HG03457 (cell line): ENCODE measurements at regions not wholly inside any gene's neighbourhood (a gene's known extent, or its start where the extent isn't known, plus 50 kb on each side); places are given as distances from the start of the nearest gene placed in this dataset.
"Not testable (repeated sequence)": the region's sequence is repeated elsewhere in the genome, so short reads cannot be mapped to it uniquely, and the experiment has no call there.

Experiments
- ATAC-seq: cut with Tn5 transposase; IDR thresholded peaks from one replicate; pipeline ENCODE4 v1.9.1; 2021; ENCODE audit warnings: moderate number of reproducible peaks; ENCODE audit not compliant: unreplicated experiment

GRCh38 chrX:113935518-113935917 lies 648.4 kb upstream of the HTR2C start:
- no peak for ATAC-seq

GRCh38 chrX:113933931-113934330 lies 650.0 kb upstream of the HTR2C start:
- ATAC-seq = no peak

GRCh38 chrX:113929004-113929403 lies 654.9 kb upstream of the HTR2C start:
- no peak for ATAC-seq

- no peak for ATAC-seq
These were observed 663.2 kb upstream of the HTR2C start for GRCh38 chrX:113920661-113921060.

GRCh38 chrX:113919387-113919786 lies 664.5 kb upstream of the HTR2C start:
- no peak for ATAC-seq

- ATAC-seq = no peak
These were observed 677.7 kb upstream of the HTR2C start for GRCh38 chrX:113906168-113906567.

GRCh38 chrX:113892891-113893290 lies 691.0 kb upstream of the HTR2C start:
- no peak for ATAC-seq

- no peak for ATAC-seq
These were observed 691.5 kb upstream of the HTR2C start for GRCh38 chrX:113892401-113892800.

- no peak for ATAC-seq
These were observed 710.8 kb upstream of the HTR2C start for GRCh38 chrX:113873056-113873455.

- no peak for ATAC-seq
These were observed 715.2 kb upstream of the HTR2C start for GRCh38 chrX:113868711-113869110.

GRCh38 chrX:113868177-113868576 lies 715.7 kb upstream of the HTR2C start:
- no peak for ATAC-seq

GRCh38 chrX:113849408-113849807 lies 734.5 kb upstream of the HTR2C start:
- no peak for ATAC-seq

GRCh38 chrX:113833096-113834055 lies 750.5 kb upstream of the HTR2C start:
- ATAC-seq = no peak

GRCh38 chrX:113828470-113828869 lies 755.4 kb upstream of the HTR2C start:
- no peak for ATAC-seq

- ATAC-seq = no peak
These were observed 765.5 kb upstream of the HTR2C start for GRCh38 chrX:113818346-113818745.

GRCh38 chrX:113804819-113805218 lies 779.1 kb upstream of the HTR2C start:
- ATAC-seq = no peak

GRCh38 chrX:113804291-113804690 lies 779.6 kb upstream of the HTR2C start:
- ATAC-seq = no peak

GRCh38 chrX:113802837-113803236 lies 781.0 kb upstream of the HTR2C start:
- no peak for ATAC-seq

- no peak for ATAC-seq
These were observed 782.9 kb upstream of the HTR2C start for GRCh38 chrX:113800955-113801354.

GRCh38 chrX:113793563-113793962 lies 790.3 kb upstream of the HTR2C start:
- no peak for ATAC-seq

- ATAC-seq = no peak
These were observed 792.9 kb upstream of the HTR2C start for GRCh38 chrX:113790987-113791386.

- not testable (repeated sequence) for ATAC-seq
These were observed 799.1 kb upstream of the HTR2C start for GRCh38 chrX:113784754-113785153.

GRCh38 chrX:113770806-113771205 lies 813.1 kb upstream of the HTR2C start:
- no peak for ATAC-seq
